H9 (cell line): ENCODE measurements at regions not wholly inside any gene's neighbourhood (a gene's known extent, or its start where the extent isn't known, plus 50 kb on each side); places are given as distances from the start of the nearest gene placed in this dataset.

Experiments
- DNase-seq: peaks from one replicate; pipeline ENCODE4 v3.0.0-alpha.2; 2017
- H2AFZ ChIP-seq: one replicate; pipeline ENCODE4 v1.6.1; 2013; ENCODE audit warnings: mild to moderate bottlenecking, low read length, control low read depth, moderate library complexity
- H2AK5ac ChIP-seq: 2 replicates; pipeline ENCODE4 v1.6.1; 2013; ENCODE audit warnings: low read length, control low read depth, mixed read lengths; ENCODE audit not compliant: insufficient read length
- H2BK120ac ChIP-seq: one replicate; pipeline ENCODE4 v1.6.1; 2013; ENCODE audit warnings: low read depth, mild to moderate bottlenecking, low read length, control low read depth, inconsistent platforms; ENCODE audit not compliant: poor library complexity, severe bottlenecking
- H2BK12ac ChIP-seq: 2 replicates; pipeline ENCODE4 v1.6.1; 2013; ENCODE audit warnings: low read length, control low read depth, mixed read lengths, low read depth; ENCODE audit not compliant: insufficient read length
- H2BK15ac ChIP-seq: 2 replicates; pipeline ENCODE4 v1.6.1; 2013; ENCODE audit warnings: low read depth, low read length, control low read depth
- H2BK20ac ChIP-seq: one replicate; pipeline ENCODE4 v1.6.1; 2013; ENCODE audit warnings: low read depth, mild to moderate bottlenecking, low read length, control low read depth, inconsistent platforms; ENCODE audit not compliant: poor library complexity, severe bottlenecking
- H2BK5ac ChIP-seq: 2 replicates; pipeline ENCODE4 v1.6.1; 2013; ENCODE audit warnings: low read length, control low read depth, mixed read lengths; ENCODE audit not compliant: insufficient read length
- H3K14ac ChIP-seq: 2 replicates; pipeline ENCODE4 v1.6.1; 2013; ENCODE audit warnings: low read length, control low read depth; ENCODE audit not compliant: insufficient read depth
- H3K18ac ChIP-seq: 2 replicates; pipeline ENCODE4 v1.6.1; 2013; ENCODE audit warnings: low read depth, mild to moderate bottlenecking, mixed read lengths, low read length, control low read depth; ENCODE audit not compliant: insufficient read length
- H3K23ac ChIP-seq: 2 replicates; pipeline ENCODE4 v1.6.1; 2013; ENCODE audit warnings: low read length, control low read depth, mixed read lengths, low read depth; ENCODE audit not compliant: insufficient read length
- H3K23me2 ChIP-seq: 2 replicates; pipeline ENCODE4 v1.6.1; 2013; ENCODE audit warnings: low read depth, mild to moderate bottlenecking, mixed read lengths, low read length, control low read depth; ENCODE audit not compliant: insufficient read length, poor library complexity, severe bottlenecking
- H3K27ac ChIP-seq: 2 replicates; pipeline ENCODE4 v1.5.1; 2013; ENCODE audit warnings: low read length, control low read depth, mixed read lengths, low read depth; ENCODE audit not compliant: insufficient read length
- H3K27me3 ChIP-seq: 2 replicates; pipeline ENCODE4 v1.6.1; 2013; ENCODE audit warnings: low read length, control low read depth, inconsistent platforms; ENCODE audit not compliant: insufficient read depth
- H3K4ac ChIP-seq: 2 replicates; pipeline ENCODE4 v1.6.1; 2013; ENCODE audit warnings: low read depth, mild to moderate bottlenecking, control low read depth, inconsistent platforms, low read length, moderate library complexity
- H3K4me1 ChIP-seq: 2 replicates; pipeline ENCODE4 v1.6.1; 2013; ENCODE audit warnings: low read length, control low read depth, inconsistent platforms; ENCODE audit not compliant: insufficient read depth
- H3K4me2 ChIP-seq: 2 replicates; pipeline ENCODE4 v1.6.1; 2013; ENCODE audit warnings: low read length, control low read depth, mixed read lengths; ENCODE audit not compliant: insufficient read length, insufficient read depth
- H3K56ac ChIP-seq: 2 replicates; pipeline ENCODE4 v1.6.1; 2013; ENCODE audit warnings: low read depth, mild to moderate bottlenecking, mixed read lengths, low read length, control low read depth; ENCODE audit not compliant: insufficient read length
- H3K79me1 ChIP-seq: 2 replicates; pipeline ENCODE4 v1.6.1; 2013; ENCODE audit warnings: low read depth, mild to moderate bottlenecking, moderate library complexity, low read length, control low read depth, inconsistent platforms; ENCODE audit not compliant: insufficient read depth, poor library complexity, severe bottlenecking
- H3K79me2 ChIP-seq: 2 replicates; pipeline ENCODE4 v1.6.1; 2013; ENCODE audit warnings: low read length, control low read depth, inconsistent platforms; ENCODE audit not compliant: insufficient read depth
- H3K9ac ChIP-seq: 2 replicates; pipeline ENCODE4 v1.6.1; 2013; ENCODE audit warnings: low read length, control low read depth, mixed read lengths; ENCODE audit not compliant: insufficient read length; ENCODE audit errors: extremely low read depth
- H3K9me3 ChIP-seq: one replicate; pipeline ENCODE4 v1.6.1; 2013; ENCODE audit warnings: low read depth, low read length, inconsistent platforms; ENCODE audit not compliant: control insufficient read depth
- H3T11ph ChIP-seq: one replicate; pipeline ENCODE4 v1.6.1; 2013; ENCODE audit warnings: mild to moderate bottlenecking, low read length, control low read depth, inconsistent platforms
- H4K20me1 ChIP-seq: one replicate; pipeline ENCODE4 v1.6.1; 2013; ENCODE audit not compliant: control insufficient read depth, insufficient read length, insufficient read depth
- H4K5ac ChIP-seq: 2 replicates; pipeline ENCODE4 v1.6.1; 2013; ENCODE audit warnings: low read depth, mild to moderate bottlenecking, mixed read lengths, low read length, control low read depth; ENCODE audit not compliant: insufficient read length
- H4K8ac ChIP-seq: replicated peaks from 2 replicates; pipeline ENCODE4 v1.6.1; 2013; ENCODE audit warnings: low read length, control low read depth, mixed read lengths, low read depth; ENCODE audit not compliant: insufficient read length
- H4K91ac ChIP-seq: 2 replicates; pipeline ENCODE4 v1.6.1; 2013; ENCODE audit warnings: low read depth, mild to moderate bottlenecking, moderate library complexity, mixed read lengths, low read length, control low read depth; ENCODE audit not compliant: insufficient read length
- H3K27ac Mint-ChIP-seq, 3 experiments: 2 replicates in 2 of 3; 3 replicates in 1 of 3; pipeline ENCODE4 v1.8.0; 2020 to 2021; ENCODE audit warnings: mixed read lengths in 3 of 3, mild to moderate bottlenecking in 1 of 3, moderate library complexity in 1 of 3
- H3K27me3 Mint-ChIP-seq: 2 replicates; pipeline ENCODE4 v1.8.0; 2021; ENCODE audit warnings: low read depth, mild to moderate bottlenecking, moderate library complexity, mixed read lengths
- H3K36me3 Mint-ChIP-seq, 3 experiments: 2 replicates in 2 of 3; 3 replicates in 1 of 3; pipeline ENCODE4 v1.8.0; 2020 to 2021; ENCODE audit warnings: low read depth in 3 of 3, mixed read lengths in 3 of 3; ENCODE audit not compliant: insufficient read depth in 1 of 3
- H3K4me1 Mint-ChIP-seq, 2 experiments: 2 replicates each; pipeline ENCODE4 v1.8.0; 2020; ENCODE audit warnings: mixed read lengths in 2 of 2
- H3K4me3 Mint-ChIP-seq, 2 experiments: 2 replicates in 1 of 2; 3 replicates in 1 of 2; pipeline ENCODE4 v1.8.0; 2020 to 2021; ENCODE audit warnings: mild to moderate bottlenecking in 2 of 2, mixed read lengths in 2 of 2, moderate library complexity in 1 of 2
- H3K9me3 Mint-ChIP-seq, 2 experiments: 2 replicates in 1 of 2; 3 replicates in 1 of 2; pipeline ENCODE4 v1.8.0; 2020; ENCODE audit warnings: mild to moderate bottlenecking in 2 of 2, mixed read lengths in 2 of 2, moderate library complexity in 1 of 2
- WGBS: extraction: QIAGEN DNeasy Blood & Tissue Kit; methylation state at CpG from one replicate; pipeline ENCODE4 v1.1.7; 2013; ENCODE audit warnings: missing lambda C conversion rate, low lambda C conversion rate, mixed read lengths; ENCODE audit not compliant: insufficient read length; ENCODE audit errors: extremely low coverage; 5-methylcytosine and 5-hydroxymethylcytosine counted together
- TF ChIP-seq, protein P1 (sequence below): fragments of 200-600 bp; sonication (generic); conservative IDR thresholded peaks from 3 replicates; pipeline ENCODE4 v1.8.0; 2021; ENCODE audit warnings: antibody characterized with exemption, mild to moderate bottlenecking

- H3K4me1 Mint-ChIP-seq = peaks cover 14 to 17% of the 10 kb centered on the region in 2 experiments
- no peak overlapping the region for H2BK12ac ChIP-seq
- no peak overlapping the region for H3K4me3 Mint-ChIP-seq
- H3K4me1 ChIP-seq = no peaks in the 10 kb centered on the region; the same call in 1 of the 2 replicates
- TF ChIP-seq, protein P1, sequence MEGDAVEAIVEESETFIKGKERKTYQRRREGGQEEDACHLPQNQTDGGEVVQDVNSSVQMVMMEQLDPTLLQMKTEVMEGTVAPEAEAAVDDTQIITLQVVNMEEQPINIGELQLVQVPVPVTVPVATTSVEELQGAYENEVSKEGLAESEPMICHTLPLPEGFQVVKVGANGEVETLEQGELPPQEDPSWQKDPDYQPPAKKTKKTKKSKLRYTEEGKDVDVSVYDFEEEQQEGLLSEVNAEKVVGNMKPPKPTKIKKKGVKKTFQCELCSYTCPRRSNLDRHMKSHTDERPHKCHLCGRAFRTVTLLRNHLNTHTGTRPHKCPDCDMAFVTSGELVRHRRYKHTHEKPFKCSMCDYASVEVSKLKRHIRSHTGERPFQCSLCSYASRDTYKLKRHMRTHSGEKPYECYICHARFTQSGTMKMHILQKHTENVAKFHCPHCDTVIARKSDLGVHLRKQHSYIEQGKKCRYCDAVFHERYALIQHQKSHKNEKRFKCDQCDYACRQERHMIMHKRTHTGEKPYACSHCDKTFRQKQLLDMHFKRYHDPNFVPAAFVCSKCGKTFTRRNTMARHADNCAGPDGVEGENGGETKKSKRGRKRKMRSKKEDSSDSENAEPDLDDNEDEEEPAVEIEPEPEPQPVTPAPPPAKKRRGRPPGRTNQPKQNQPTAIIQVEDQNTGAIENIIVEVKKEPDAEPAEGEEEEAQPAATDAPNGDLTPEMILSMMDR = no peak
- DNase-seq = no peak
- no peaks in the 10 kb centered on the region for H3K27me3 ChIP-seq
- H3K79me2 ChIP-seq = no peaks in the 10 kb centered on the region
- H2AFZ ChIP-seq = no peak overlapping the region
- no peak overlapping the region for H3K23ac ChIP-seq
- H3T11ph ChIP-seq = no peak overlapping the region
- no peak overlapping the region for H4K8ac ChIP-seq
- H3K27ac Mint-ChIP-seq = no peak overlapping the region
- no peak overlapping the region for H2BK120ac ChIP-seq
- H3K9me3 ChIP-seq = no peaks in the 10 kb centered on the region
- H4K20me1 ChIP-seq = no peaks in the 10 kb centered on the region
- H3K18ac ChIP-seq = no peak overlapping the region
- peaks cover 8% of the 10 kb centered on the region for H3K27me3 Mint-ChIP-seq
- WGBS = no CpG with 5 or more reads among the region's 9 CpGs
- H2AK5ac ChIP-seq = no peak overlapping the region
- H3K79me1 ChIP-seq = no peaks in the 10 kb centered on the region
- H3K4ac ChIP-seq = no peak overlapping the region
- no peak overlapping the region for H3K56ac ChIP-seq
- H3K14ac ChIP-seq = no peak overlapping the region
- no peak overlapping the region for H2BK20ac ChIP-seq
- no peak overlapping the region for H3K9ac ChIP-seq
- H2BK15ac ChIP-seq = no peak overlapping the region
- no peak overlapping the region for H3K4me2 ChIP-seq
- H4K91ac ChIP-seq = no peak overlapping the region
- no peaks in the 10 kb centered on the region for H3K9me3 Mint-ChIP-seq
- no peak overlapping the region for H2BK5ac ChIP-seq
- H3K36me3 Mint-ChIP-seq = no peaks in the 10 kb centered on the region
- H3K27ac ChIP-seq = no peak overlapping the region
- H4K5ac ChIP-seq = no peak overlapping the region
- H3K23me2 ChIP-seq = no peaks in the 10 kb centered on the region
Measured at GRCh38 chr4:54554339-54554990, 103.3 kb upstream of the KIT start.
